ENCODE measurements at regions not wholly inside any gene's neighbourhood (a gene's known extent, or its start where the extent isn't known, plus 50 kb on each side); places are given as distances from the start of the nearest gene placed in this dataset.

DNA sequence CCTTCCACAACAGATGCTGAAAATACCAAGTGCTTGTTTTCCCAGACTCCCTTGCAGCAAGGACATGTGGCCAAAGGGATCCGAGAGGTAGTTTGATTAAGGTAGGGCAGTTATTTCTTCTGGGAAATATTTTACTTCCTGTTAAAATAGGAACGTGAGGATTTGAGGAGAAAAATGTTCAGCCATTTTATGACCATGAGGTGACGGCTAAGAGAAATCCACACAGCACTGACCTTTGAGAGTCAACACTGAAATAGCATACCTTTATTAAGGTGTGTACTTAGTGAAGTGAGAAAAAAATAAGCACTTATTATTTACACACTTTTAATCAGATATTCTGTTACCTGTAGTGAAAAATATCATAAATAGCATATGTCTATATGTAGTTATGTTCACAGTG, 133.9 kb downstream of the PPP1R3A start:
- no peaks in the 10 kb centered on the region for H3K9me3 ChIP-seq
- intact Hi-C loops (cut with DNase I; ENCODE audit: low total_unique reads), result no loop called here
- no peak for DNase-seq (ENCODE audit: low spot score in 2 of 2)
- H3K27me3 ChIP-seq, result no peaks in the 10 kb centered on the region
- H3K4me3 ChIP-seq, result no peak overlapping the region
- H3K36me3 ChIP-seq, result no peaks in the 10 kb centered on the region
- no peak overlapping the region for H3K27ac ChIP-seq
- no peak for TF ChIP-seq POLR2AphosphoS5 (IDR thresholded peaks at IDR 0.05)
- TF ChIP-seq, protein P1, sequence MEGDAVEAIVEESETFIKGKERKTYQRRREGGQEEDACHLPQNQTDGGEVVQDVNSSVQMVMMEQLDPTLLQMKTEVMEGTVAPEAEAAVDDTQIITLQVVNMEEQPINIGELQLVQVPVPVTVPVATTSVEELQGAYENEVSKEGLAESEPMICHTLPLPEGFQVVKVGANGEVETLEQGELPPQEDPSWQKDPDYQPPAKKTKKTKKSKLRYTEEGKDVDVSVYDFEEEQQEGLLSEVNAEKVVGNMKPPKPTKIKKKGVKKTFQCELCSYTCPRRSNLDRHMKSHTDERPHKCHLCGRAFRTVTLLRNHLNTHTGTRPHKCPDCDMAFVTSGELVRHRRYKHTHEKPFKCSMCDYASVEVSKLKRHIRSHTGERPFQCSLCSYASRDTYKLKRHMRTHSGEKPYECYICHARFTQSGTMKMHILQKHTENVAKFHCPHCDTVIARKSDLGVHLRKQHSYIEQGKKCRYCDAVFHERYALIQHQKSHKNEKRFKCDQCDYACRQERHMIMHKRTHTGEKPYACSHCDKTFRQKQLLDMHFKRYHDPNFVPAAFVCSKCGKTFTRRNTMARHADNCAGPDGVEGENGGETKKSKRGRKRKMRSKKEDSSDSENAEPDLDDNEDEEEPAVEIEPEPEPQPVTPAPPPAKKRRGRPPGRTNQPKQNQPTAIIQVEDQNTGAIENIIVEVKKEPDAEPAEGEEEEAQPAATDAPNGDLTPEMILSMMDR (IDR thresholded peaks at IDR 0.05), result no peak
- no peak for TF ChIP-seq POLR2A (IDR thresholded peaks at IDR 0.05)
- no peaks in the 10 kb centered on the region for H3K4me1 ChIP-seq

DNA sequence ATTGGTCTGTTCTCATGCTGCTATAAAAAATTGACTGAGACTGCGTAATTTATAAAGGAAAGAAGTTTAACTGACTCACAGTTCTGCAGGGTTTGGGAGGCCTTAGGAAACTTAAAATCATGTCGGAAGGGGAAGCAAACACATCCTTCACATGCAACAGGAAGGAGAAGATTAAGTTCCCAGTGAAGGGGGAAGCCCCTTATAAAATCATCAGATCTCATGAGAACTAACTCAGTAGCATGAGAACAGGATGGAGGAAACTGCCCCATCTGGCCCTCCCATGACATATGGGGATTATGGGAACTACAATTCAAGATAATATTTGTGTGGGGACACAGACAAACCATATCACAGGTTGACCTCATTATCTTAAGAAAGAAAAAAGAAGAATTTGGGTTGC, 134.5 kb downstream of the PPP1R3A start:
- H3K36me3 ChIP-seq, result no peaks in the 10 kb centered on the region
- H3K9me3 ChIP-seq, result no peaks in the 10 kb centered on the region
- H3K27ac ChIP-seq, result no peak overlapping the region
- no peaks in the 10 kb centered on the region for H3K4me1 ChIP-seq
- H3K27me3 ChIP-seq, result no peaks in the 10 kb centered on the region
- TF ChIP-seq POLR2A (IDR thresholded peaks at IDR 0.05) (no peak), POLR2AphosphoS5 (IDR thresholded peaks at IDR 0.05) (no peak)
- TF ChIP-seq, protein P1 (IDR thresholded peaks at IDR 0.05), result no peak
- H3K4me3 ChIP-seq, result no peak overlapping the region
- intact Hi-C loops (cut with DNase I; ENCODE audit: low total_unique reads), result no loop called here
- no peak for DNase-seq (ENCODE audit: low spot score in 2 of 2)

DNA sequence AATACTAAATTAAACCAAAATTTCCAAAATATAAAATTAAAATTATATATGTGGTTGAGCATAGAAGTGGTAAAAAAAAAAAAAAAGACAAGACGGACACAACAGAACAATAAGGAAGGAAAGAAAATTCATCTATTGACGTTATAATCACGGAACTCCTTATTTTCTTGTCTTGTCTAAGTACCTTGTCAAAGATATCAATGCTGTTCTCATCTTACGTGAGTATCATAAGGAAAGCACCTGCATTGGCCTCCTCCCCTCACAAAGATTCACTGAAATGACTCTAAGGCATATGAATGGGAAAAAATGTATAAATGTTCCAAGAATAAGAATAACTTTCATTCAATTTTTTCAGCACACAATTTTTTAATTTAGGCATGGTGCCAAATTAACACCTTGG, 135.4 kb downstream of the PPP1R3A start:
- no peaks in the 10 kb centered on the region for H3K27me3 ChIP-seq
- no peak overlapping the region for H3K27ac ChIP-seq
- H3K4me1 ChIP-seq, result no peaks in the 10 kb centered on the region
- intact Hi-C loops (cut with DNase I; ENCODE audit: low total_unique reads), result no loop called here
- no peak overlapping the region for H3K4me3 ChIP-seq
- TF ChIP-seq, protein P1 (IDR thresholded peaks at IDR 0.05), result no peak
- no peak for TF ChIP-seq POLR2A (IDR thresholded peaks at IDR 0.05)
- TF ChIP-seq POLR2AphosphoS5 (IDR thresholded peaks at IDR 0.05), result no peak
- H3K9me3 ChIP-seq, result no peaks in the 10 kb centered on the region
- H3K36me3 ChIP-seq, result no peaks in the 10 kb centered on the region
- DNase-seq (ENCODE audit: low spot score in 2 of 2), result no peak

DNA sequence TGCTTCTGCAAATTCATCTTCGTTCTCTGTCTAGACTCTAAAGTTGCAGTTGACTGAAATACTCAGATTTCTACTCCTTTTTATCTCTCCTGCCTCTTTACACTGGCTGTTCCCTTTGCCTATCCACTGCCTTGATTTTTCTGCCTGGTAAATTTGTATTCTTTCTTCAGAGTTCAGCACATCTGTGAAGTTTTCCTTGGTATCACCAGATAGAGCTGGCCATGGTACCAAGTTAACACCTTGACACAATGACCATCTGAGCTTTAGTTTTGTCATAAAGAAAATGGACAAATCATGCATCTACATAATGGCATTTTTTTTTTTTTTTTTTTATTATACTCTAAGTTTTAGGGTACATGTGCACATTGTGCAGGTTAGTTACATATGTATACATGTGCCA, 143.0 kb downstream of the PPP1R3A start:
- intact Hi-C loops (cut with DNase I; ENCODE audit: low total_unique reads), result no loop called here
- Histone ChIP-seq H3K4me1 (no peaks in the 10 kb centered on the region), H3K27ac (no peak overlapping the region), H3K9me3 (no peaks in the 10 kb centered on the region), H3K27me3 (no peaks in the 10 kb centered on the region), H3K36me3 (no peaks in the 10 kb centered on the region), H3K4me3 (no peak overlapping the region)
- no peak for DNase-seq (ENCODE audit: low spot score in 2 of 2)
- no peak for TF ChIP-seq POLR2AphosphoS5 (IDR thresholded peaks at IDR 0.05)
- TF ChIP-seq POLR2A (IDR thresholded peaks at IDR 0.05), result no peak
- TF ChIP-seq, protein P1 (IDR thresholded peaks at IDR 0.05), result no peak

DNA sequence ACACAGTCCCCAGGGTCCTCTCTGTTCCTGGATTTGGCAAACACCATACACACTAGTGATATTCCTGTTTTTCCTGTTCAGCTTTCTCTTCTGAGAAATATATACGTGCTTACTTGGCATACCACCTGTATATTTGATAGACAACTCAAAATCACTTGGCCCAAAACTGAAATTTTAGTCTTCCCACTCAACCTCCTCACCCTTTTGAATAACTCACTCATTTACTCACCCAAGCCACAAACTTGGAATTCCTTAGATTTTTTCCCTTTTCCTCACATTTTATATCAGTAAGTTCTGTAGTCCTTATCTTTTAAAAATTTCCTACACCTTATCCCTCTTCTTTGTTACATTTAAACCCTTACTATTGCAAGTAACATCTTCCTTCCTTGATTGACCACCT, 143.4 kb downstream of the PPP1R3A start:
- H3K9me3 ChIP-seq, result no peaks in the 10 kb centered on the region
- H3K27ac ChIP-seq, result no peak overlapping the region
- intact Hi-C loops (cut with DNase I; ENCODE audit: low total_unique reads), result no loop called here
- no peaks in the 10 kb centered on the region for H3K36me3 ChIP-seq
- no peaks in the 10 kb centered on the region for H3K27me3 ChIP-seq
- DNase-seq (ENCODE audit: low spot score in 2 of 2), result no peak
- H3K4me3 ChIP-seq, result no peak overlapping the region
- no peaks in the 10 kb centered on the region for H3K4me1 ChIP-seq
- TF ChIP-seq POLR2AphosphoS5 (IDR thresholded peaks at IDR 0.05) (no peak), POLR2A (IDR thresholded peaks at IDR 0.05) (no peak)
- TF ChIP-seq, protein P1 (IDR thresholded peaks at IDR 0.05), result no peak

All from breast epithelium (tissue), 4 donors.